CD4-positive, alpha-beta memory T cell (primary cell): ENCODE measurements at regions not wholly inside any gene's neighbourhood (a gene's known extent, or its start where the extent isn't known, plus 50 kb on each side); places are given as distances from the start of the nearest gene placed in this dataset.

Experiments used
- CTCF ChIA-PET: fragments of 350-600 bp; sonication (Branson Sonifier 250); formaldehyde crosslinking; loops from one replicate; lab custom pipeline; 2021; ENCODE audit warnings: inconsistent platforms; ENCODE audit not compliant: partially characterized antibody; lab: Charles Lee
- POLR2A ChIA-PET: fragments of 350-600 bp; sonication (Branson Sonifier 250); formaldehyde crosslinking; loops from one replicate; lab custom pipeline; 2021; ENCODE audit not compliant: partially characterized antibody; lab: Charles Lee
- DNase-seq, 5 donors: peaks; one replicate each; pipeline versions ENCODE4 v3.0.0 to v3.0.0-alpha.2; 2020 to 2022; ENCODE audit warnings: mixed read lengths in 1 of 5
- H3K27ac ChIP-seq: one replicate; pipeline ENCODE4 v1.7.0; 2013; ENCODE audit warnings: low read depth, low read length
- H3K27me3 ChIP-seq: 2 replicates; pipeline ENCODE4 v1.7.0; 2013; ENCODE audit warnings: mild to moderate bottlenecking, low read length, moderate library complexity; ENCODE audit not compliant: insufficient read depth
- H3K36me3 ChIP-seq: 2 replicates; pipeline ENCODE4 v1.7.0; 2013; ENCODE audit warnings: mild to moderate bottlenecking, low read length, moderate library complexity; ENCODE audit not compliant: insufficient read depth
- H3K4me1 ChIP-seq: 2 replicates; pipeline ENCODE4 v1.7.0; 2013; ENCODE audit warnings: mild to moderate bottlenecking, low read length, moderate library complexity; ENCODE audit not compliant: insufficient read depth
- H3K4me3 ChIP-seq, 2 donors: one replicate each; pipeline ENCODE4 v1.7.0; 2013; ENCODE audit warnings: low read length in 2 of 2, mild to moderate bottlenecking in 1 of 2
- H3K9me3 ChIP-seq, 2 donors: one replicate each; pipeline ENCODE4 v1.7.0; 2013; ENCODE audit warnings: low read length in 2 of 2, control low read depth in 1 of 2; ENCODE audit not compliant: control insufficient read depth in 1 of 2
- H3K27ac Mint-ChIP-seq, 7 donors: one replicate each; pipeline ENCODE4 v1.8.0; 2020 to 2021; ENCODE audit warnings: mixed read lengths in 7 of 7, mild to moderate bottlenecking in 6 of 7, inconsistent platforms in 3 of 7, moderate library complexity in 3 of 7
- H3K27me3 Mint-ChIP-seq, 2 donors: one replicate each; pipeline ENCODE4 v1.8.0; 2020 to 2021; ENCODE audit warnings: mixed read lengths in 2 of 2
- H3K36me3 Mint-ChIP-seq, 2 donors: one replicate each; pipeline ENCODE4 v1.8.0; 2020 to 2021; ENCODE audit warnings: mixed read lengths in 2 of 2, inconsistent platforms in 1 of 2, mild to moderate bottlenecking in 1 of 2
- H3K4me1 Mint-ChIP-seq, 4 donors: one replicate each; pipeline ENCODE4 v1.8.0; 2020 to 2021; ENCODE audit warnings: mixed read lengths in 4 of 4, mild to moderate bottlenecking in 1 of 4
- H3K4me3 Mint-ChIP-seq, 8 donors: one replicate each; pipeline ENCODE4 v1.8.0; 2020 to 2021; ENCODE audit warnings: mixed read lengths in 8 of 8, mild to moderate bottlenecking in 7 of 8, moderate library complexity in 6 of 8, inconsistent platforms in 3 of 8
- H3K9me3 Mint-ChIP-seq, 8 donors: one replicate each; pipeline ENCODE4 v1.8.0; 2020 to 2021; ENCODE audit warnings: mixed read lengths in 8 of 8, mild to moderate bottlenecking in 5 of 8, inconsistent platforms in 3 of 8, moderate library complexity in 1 of 8
- intact Hi-C: fragments of 100-400 bp; cut with micrococcal nuclease; formaldehyde crosslinking; loops from one replicate; pipeline ENCODE4 v1.15.1; 2023

DNA sequence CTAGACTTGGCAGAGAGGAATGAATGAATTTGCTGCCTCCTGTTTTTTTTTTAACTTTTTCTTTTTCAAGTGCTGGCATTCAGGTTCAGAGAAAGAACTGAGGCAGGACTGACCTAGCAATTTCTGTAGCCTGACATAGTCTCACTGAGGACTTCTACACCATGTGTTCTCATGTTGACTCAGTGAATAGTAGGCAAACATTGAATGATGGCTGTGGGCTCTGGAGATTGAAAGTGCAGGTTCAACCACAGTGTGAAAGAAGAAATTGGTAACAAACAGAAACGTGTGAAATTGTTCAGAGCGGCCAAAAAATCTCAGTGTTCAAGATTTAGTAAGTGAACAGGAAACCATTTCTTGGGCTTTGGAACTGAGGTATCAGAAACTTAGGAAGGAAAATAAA lies 322.4 kb upstream of the GHITM start:
- DNase-seq, result no peak
- no peaks in the 10 kb centered on the region for H3K27me3 ChIP-seq
- POLR2A ChIA-PET, result no interaction called here
- no peaks in the 10 kb centered on the region for H3K9me3 ChIP-seq
- H3K4me3 Mint-ChIP-seq, result no peak overlapping the region
- no peak overlapping the region for H3K27ac ChIP-seq
- no peaks in the 10 kb centered on the region for H3K4me1 Mint-ChIP-seq
- H3K9me3 Mint-ChIP-seq, result peaks cover 0 to 4% (median 1%) of the 10 kb centered on the region in 8 donors
- H3K27me3 Mint-ChIP-seq, result no peaks in the 10 kb centered on the region
- no peaks in the 10 kb centered on the region for H3K4me1 ChIP-seq
- H3K27ac Mint-ChIP-seq, result no peak overlapping the region
- H3K4me3 ChIP-seq, result no peak overlapping the region
- no peaks in the 10 kb centered on the region for H3K36me3 Mint-ChIP-seq
- H3K36me3 ChIP-seq, result no peaks in the 10 kb centered on the region
- intact Hi-C loops, result no loop called here
- CTCF ChIA-PET, result no interaction called here

DNA sequence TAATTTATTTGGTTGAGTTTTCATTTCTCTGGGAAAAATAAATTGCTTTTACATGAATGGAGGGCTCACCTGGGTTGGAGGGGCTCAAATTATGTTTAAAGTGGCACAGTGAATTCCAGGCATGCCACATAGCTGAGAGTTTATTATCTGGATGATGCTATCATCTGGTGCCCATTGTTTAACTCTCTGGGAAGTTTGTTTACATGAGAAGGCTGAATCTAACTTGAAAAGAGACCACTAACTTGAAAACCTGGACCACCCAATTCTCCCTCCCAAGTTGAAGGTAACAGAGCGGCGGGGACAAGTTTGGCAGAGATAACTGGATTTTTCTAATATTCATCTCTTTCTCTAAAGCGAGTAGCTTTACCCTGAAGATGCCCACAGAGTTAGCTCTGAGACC lies 321.5 kb upstream of the GHITM start:
- Histone ChIP-seq H3K4me3 (no peak overlapping the region), H3K36me3 (no peaks in the 10 kb centered on the region), H3K4me1 (no peaks in the 10 kb centered on the region), H3K27ac (no peak overlapping the region), H3K9me3 (no peaks in the 10 kb centered on the region), H3K27me3 (no peaks in the 10 kb centered on the region)
- CTCF ChIA-PET, result no interaction called here
- Mint-ChIP-seq H3K27me3 (no peaks in the 10 kb centered on the region), H3K27ac (no peak overlapping the region), H3K36me3 (no peaks in the 10 kb centered on the region), H3K9me3 (peaks cover 0 to 7% (median 1%) of the 10 kb centered on the region in 8 donors), H3K4me3 (no peak overlapping the region), H3K4me1 (no peaks in the 10 kb centered on the region)
- DNase-seq, result no peak
- intact Hi-C loops, result no loop called here
- POLR2A ChIA-PET, result no interaction called here

DNA sequence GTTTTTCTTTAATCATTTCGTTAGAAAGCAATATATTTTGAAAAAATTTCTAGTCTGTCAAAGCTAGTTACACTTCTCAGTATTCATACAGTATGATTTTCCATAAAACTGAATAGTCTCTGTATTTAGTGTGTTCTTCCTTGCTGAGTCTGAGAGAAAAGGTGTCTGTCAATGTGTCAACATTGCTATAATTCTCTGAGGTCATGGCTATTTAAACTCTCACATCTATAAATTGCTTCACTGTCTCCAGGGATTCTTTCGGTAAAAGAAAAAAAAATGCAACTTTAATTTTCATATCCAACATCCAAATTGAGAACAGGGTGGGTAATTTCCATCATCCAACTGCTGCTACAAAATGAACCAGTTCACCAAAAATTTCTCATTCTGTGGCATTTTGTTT lies 319.7 kb upstream of the GHITM start:
- peaks cover 0 to 8% (median 1%) of the 10 kb centered on the region in 8 donors for H3K9me3 Mint-ChIP-seq
- no peaks in the 10 kb centered on the region for H3K9me3 ChIP-seq
- ChIA-PET CTCF (no interaction called here), POLR2A (no interaction called here)
- no peaks in the 10 kb centered on the region for H3K36me3 ChIP-seq
- no peak overlapping the region for H3K4me3 Mint-ChIP-seq
- H3K4me3 ChIP-seq, result no peak overlapping the region
- H3K36me3 Mint-ChIP-seq, result no peaks in the 10 kb centered on the region
- no peaks in the 10 kb centered on the region for H3K4me1 Mint-ChIP-seq
- intact Hi-C loops, result no loop called here
- H3K27me3 Mint-ChIP-seq, result no peaks in the 10 kb centered on the region
- no peak overlapping the region for H3K27ac Mint-ChIP-seq
- no peaks in the 10 kb centered on the region for H3K4me1 ChIP-seq
- no peak for DNase-seq
- no peaks in the 10 kb centered on the region for H3K27me3 ChIP-seq
- no peak overlapping the region for H3K27ac ChIP-seq

DNA sequence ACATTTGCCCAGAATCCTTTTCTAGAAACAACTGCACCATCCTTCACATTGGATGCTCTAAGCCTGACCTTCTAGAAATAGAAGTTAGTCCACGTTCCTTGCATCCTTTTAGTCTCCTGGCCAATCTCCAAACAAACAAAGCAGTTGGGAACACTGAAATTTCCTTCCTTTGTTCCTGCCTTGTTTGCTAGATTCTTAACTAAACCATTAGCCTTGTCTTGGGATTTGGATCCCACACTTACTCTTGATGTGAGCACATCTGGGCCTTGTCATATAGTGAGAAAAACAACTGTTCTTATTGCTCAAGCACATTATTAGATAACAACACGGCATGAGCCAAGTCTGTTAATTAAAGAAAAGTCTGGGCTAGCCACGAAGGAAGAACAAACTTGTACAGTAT lies 319.3 kb upstream of the GHITM start:
- intact Hi-C loops, result no loop called here
- H3K27ac ChIP-seq, result no peak overlapping the region
- no peak overlapping the region for H3K4me3 ChIP-seq
- ChIA-PET CTCF (no interaction called here), POLR2A (no interaction called here)
- Mint-ChIP-seq H3K4me3 (no peak overlapping the region), H3K27me3 (no peaks in the 10 kb centered on the region), H3K27ac (no peak overlapping the region), H3K36me3 (no peaks in the 10 kb centered on the region), H3K4me1 (no peaks in the 10 kb centered on the region), H3K9me3 (peaks cover 0 to 8% (median 1%) of the 10 kb centered on the region in 8 donors)
- H3K9me3 ChIP-seq, result no peaks in the 10 kb centered on the region
- DNase-seq, result no peak
- H3K27me3 ChIP-seq, result no peaks in the 10 kb centered on the region
- no peaks in the 10 kb centered on the region for H3K36me3 ChIP-seq
- H3K4me1 ChIP-seq, result no peaks in the 10 kb centered on the region

DNA sequence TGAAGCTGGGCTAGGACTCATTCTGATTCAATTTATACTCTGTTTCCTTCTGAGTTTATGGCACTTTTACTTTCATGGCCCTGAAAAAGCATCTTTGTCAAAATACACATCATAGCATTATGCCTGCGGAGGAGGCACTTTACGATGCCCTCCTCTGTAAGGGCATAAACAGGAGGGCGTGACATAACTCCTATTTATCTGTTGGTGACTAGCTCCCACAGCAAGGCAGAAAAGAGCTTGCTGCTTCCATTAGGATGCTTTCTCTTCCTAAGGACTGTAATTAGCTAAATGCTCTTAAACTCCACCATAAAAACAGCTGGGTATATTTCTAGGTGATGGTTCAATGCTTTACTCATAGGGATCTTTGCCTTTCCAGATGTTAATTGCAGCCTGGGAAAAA lies 315.2 kb upstream of the GHITM start:
- H3K9me3 Mint-ChIP-seq, result peaks cover 0 to 11% (median 2%) of the 10 kb centered on the region in 8 donors
- peaks cover 0 to 1% of the 10 kb centered on the region in 2 donors for H3K27me3 Mint-ChIP-seq
- no peak overlapping the region for H3K27ac Mint-ChIP-seq
- H3K4me1 Mint-ChIP-seq, result no peaks in the 10 kb centered on the region
- Histone ChIP-seq H3K4me3 (no peak overlapping the region), H3K36me3 (no peaks in the 10 kb centered on the region), H3K27ac (no peak overlapping the region), H3K27me3 (no peaks in the 10 kb centered on the region), H3K9me3 (no peaks in the 10 kb centered on the region), H3K4me1 (no peaks in the 10 kb centered on the region)
- intact Hi-C loops, result no loop called here
- POLR2A ChIA-PET, result no interaction called here
- H3K36me3 Mint-ChIP-seq, result no peaks in the 10 kb centered on the region
- CTCF ChIA-PET, result no interaction called here
- no peak for DNase-seq
- no peak overlapping the region for H3K4me3 Mint-ChIP-seq

DNA sequence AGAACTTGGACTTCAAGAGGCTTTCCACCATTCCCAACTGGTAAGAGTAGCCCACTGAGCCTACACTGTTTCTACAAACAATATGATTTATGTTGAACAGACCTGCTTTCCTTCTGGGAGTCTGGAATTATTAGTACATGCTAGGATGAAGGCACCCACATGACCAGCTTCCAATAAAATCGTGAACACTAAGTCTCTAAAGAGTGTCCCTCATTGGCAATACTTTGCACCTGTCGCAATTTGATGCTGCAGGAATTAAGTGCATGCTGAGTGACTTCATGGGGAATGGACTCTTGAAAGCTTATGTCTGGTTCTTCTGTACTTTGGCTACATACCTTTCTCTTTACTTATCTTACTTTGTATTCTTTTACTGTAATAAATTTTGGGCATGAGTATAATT lies 305.2 kb upstream of the GHITM start:
- no peaks in the 10 kb centered on the region for H3K36me3 Mint-ChIP-seq
- H3K36me3 ChIP-seq, result no peaks in the 10 kb centered on the region
- intact Hi-C loops, result no loop called here
- peaks cover 0 to 15% (median 5%) of the 10 kb centered on the region in 8 donors for H3K9me3 Mint-ChIP-seq
- H3K4me1 ChIP-seq, result no peaks in the 10 kb centered on the region
- H3K4me1 Mint-ChIP-seq, result no peaks in the 10 kb centered on the region
- no peak overlapping the region for H3K4me3 ChIP-seq
- H3K27ac ChIP-seq, result no peak overlapping the region
- POLR2A ChIA-PET, result no interaction called here
- no peaks in the 10 kb centered on the region for H3K27me3 Mint-ChIP-seq
- DNase-seq, result no peak
- no peak overlapping the region for H3K4me3 Mint-ChIP-seq
- no peaks in the 10 kb centered on the region for H3K27me3 ChIP-seq
- CTCF ChIA-PET, result no interaction called here
- H3K27ac Mint-ChIP-seq, result no peak overlapping the region
- H3K9me3 ChIP-seq, result peaks cover 0 to 3% of the 10 kb centered on the region in 2 donors

DNA sequence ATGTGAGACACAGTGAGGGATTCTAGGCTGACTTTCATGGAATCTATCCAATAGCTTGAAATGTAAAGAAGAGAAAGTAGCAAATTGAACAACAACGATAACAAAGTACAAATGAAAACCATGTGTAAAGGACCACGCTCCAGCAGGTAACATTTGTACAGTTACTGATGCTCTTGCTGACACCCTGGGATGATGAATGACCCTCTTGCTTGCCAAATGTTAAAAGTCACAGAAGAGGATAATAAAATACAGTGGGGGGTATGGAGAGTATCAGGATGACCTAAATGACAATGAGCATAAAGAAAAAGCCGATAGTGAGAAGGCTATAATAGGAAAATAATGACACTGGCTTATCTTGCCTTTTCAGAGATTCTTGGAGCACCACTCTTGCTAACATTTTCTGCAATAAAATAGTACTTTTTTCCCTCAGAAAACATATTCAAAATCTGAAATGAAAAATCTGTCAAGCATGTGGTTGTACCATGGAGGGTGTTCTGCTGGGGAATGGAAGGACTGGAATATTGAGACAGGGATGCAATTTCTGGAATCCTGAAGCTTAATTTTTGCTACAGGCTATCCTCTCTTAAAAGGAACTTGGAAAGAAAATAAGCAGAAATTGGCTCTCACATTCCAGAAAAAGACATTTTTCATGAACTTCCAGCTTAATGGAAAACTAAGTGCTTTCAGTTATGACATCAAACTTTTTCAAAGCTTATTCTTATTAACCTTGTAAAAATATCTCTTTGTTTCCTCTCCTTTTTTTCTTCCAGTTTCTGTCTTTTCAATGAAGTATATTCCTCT lies 303.2 kb upstream of the GHITM start:
- ChIA-PET CTCF (interaction anchor here (0.5 to 2.3 kb wide), 2 partner anchors 35 to 190 kb away, joined by 3 to 9 read pairs; no protein-coding TSS in a partner anchor), POLR2A (no interaction called here)
- Histone ChIP-seq H3K4me3 (no peak overlapping the region), H3K4me1 (no peaks in the 10 kb centered on the region), H3K9me3 (peaks cover 0 to 3% of the 10 kb centered on the region in 2 donors), H3K27ac (no peak overlapping the region), H3K27me3 (no peaks in the 10 kb centered on the region), H3K36me3 (no peaks in the 10 kb centered on the region)
- intact Hi-C loops, result no loop called here
- Mint-ChIP-seq H3K27me3 (no peaks in the 10 kb centered on the region), H3K36me3 (no peaks in the 10 kb centered on the region), H3K4me3 (no peak overlapping the region), H3K9me3 (peaks cover 0 to 4% (median 0%) of the 10 kb centered on the region in 8 donors), H3K4me1 (no peaks in the 10 kb centered on the region), H3K27ac (no peak overlapping the region)
- DNase-seq, result no peak
